ENCODE measurements at regions not wholly inside any gene's neighbourhood (a gene's known extent, or its start where the extent isn't known, plus 50 kb on each side); places are given as distances from the start of the nearest gene placed in this dataset.
"Not testable (repeated sequence)": the region's sequence is repeated elsewhere in the genome, so short reads cannot be mapped to it uniquely, and the experiment has no call there.

- not testable (repeated sequence) for H3K9me3 ChIP-seq (ENCODE audit: control insufficient read depth, low read length); DNase-seq; H3K4me3 ChIP-seq (ENCODE audit: insufficient read depth, low read depth, low read length, poor library complexity, severe bottlenecking); H3K27ac ChIP-seq (ENCODE audit: insufficient read depth, low read length, poor library complexity, severe bottlenecking); H3K27me3 ChIP-seq (replicated peaks; ENCODE audit: control insufficient read depth, insufficient read depth, low read length, poor library complexity, severe bottlenecking); H3K4me1 ChIP-seq (ENCODE audit: control insufficient read depth, insufficient read depth, low read length, poor library complexity, severe bottlenecking); H3K36me3 ChIP-seq (ENCODE audit: control insufficient read depth, insufficient read depth, low read length)
Measured at GRCh38 chr13:21314976-21315375, 138.5 kb downstream of the MRPL57 start.

- H3K27ac ChIP-seq (ENCODE audit: insufficient read depth, low read length, poor library complexity, severe bottlenecking), result no peak overlapping the region
- DNase-seq, result no peak
- H3K36me3 ChIP-seq (ENCODE audit: control insufficient read depth, insufficient read depth, low read length), result no peaks in the 10 kb centered on the region
- no peaks in the 10 kb centered on the region for H3K4me1 ChIP-seq (ENCODE audit: control insufficient read depth, insufficient read depth, low read length, poor library complexity, severe bottlenecking)
- no peak overlapping the region for H3K4me3 ChIP-seq (ENCODE audit: insufficient read depth, low read depth, low read length, poor library complexity, severe bottlenecking)
- H3K9me3 ChIP-seq (ENCODE audit: control insufficient read depth, low read length), result no peaks in the 10 kb centered on the region
- H3K27me3 ChIP-seq (replicated peaks; ENCODE audit: control insufficient read depth, insufficient read depth, low read length, poor library complexity, severe bottlenecking), result no peaks in the 10 kb centered on the region
Measured at GRCh38 chr13:21316376-21316775, 139.9 kb downstream of the MRPL57 start.

GRCh38 chr13:21318891-21319532 is 140.1 kb downstream of the ZDHHC20 start:
- Histone ChIP-seq H3K9me3 (ENCODE audit: control insufficient read depth, low read length) (no peaks in the 10 kb centered on the region), H3K36me3 (ENCODE audit: control insufficient read depth, insufficient read depth, low read length) (no peaks in the 10 kb centered on the region), H3K4me1 (ENCODE audit: control insufficient read depth, insufficient read depth, low read length, poor library complexity, severe bottlenecking) (no peaks in the 10 kb centered on the region), H3K4me3 (ENCODE audit: insufficient read depth, low read depth, low read length, poor library complexity, severe bottlenecking) (no peak overlapping the region), H3K27me3 (replicated peaks; ENCODE audit: control insufficient read depth, insufficient read depth, low read length, poor library complexity, severe bottlenecking) (no peaks in the 10 kb centered on the region), H3K27ac (ENCODE audit: insufficient read depth, low read length, poor library complexity, severe bottlenecking) (no peak overlapping the region)
- no peak for DNase-seq

- no peaks in the 10 kb centered on the region for H3K27me3 ChIP-seq (replicated peaks; ENCODE audit: control insufficient read depth, insufficient read depth, low read length, poor library complexity, severe bottlenecking)
- no peaks in the 10 kb centered on the region for H3K4me1 ChIP-seq (ENCODE audit: control insufficient read depth, insufficient read depth, low read length, poor library complexity, severe bottlenecking)
- no peak overlapping the region for H3K27ac ChIP-seq (ENCODE audit: insufficient read depth, low read length, poor library complexity, severe bottlenecking)
- H3K9me3 ChIP-seq (ENCODE audit: control insufficient read depth, low read length), result no peaks in the 10 kb centered on the region
- no peaks in the 10 kb centered on the region for H3K36me3 ChIP-seq (ENCODE audit: control insufficient read depth, insufficient read depth, low read length)
- H3K4me3 ChIP-seq (ENCODE audit: insufficient read depth, low read depth, low read length, poor library complexity, severe bottlenecking), result no peak overlapping the region
- no peak for DNase-seq
Measured at GRCh38 chr13:21319869-21320641, 139.0 kb downstream of the ZDHHC20 start.

- DNase-seq, result no peak
- Histone ChIP-seq H3K4me1 (ENCODE audit: control insufficient read depth, insufficient read depth, low read length, poor library complexity, severe bottlenecking) (no peaks in the 10 kb centered on the region), H3K27ac (ENCODE audit: insufficient read depth, low read length, poor library complexity, severe bottlenecking) (no peak overlapping the region), H3K4me3 (ENCODE audit: insufficient read depth, low read depth, low read length, poor library complexity, severe bottlenecking) (no peak overlapping the region), H3K27me3 (replicated peaks; ENCODE audit: control insufficient read depth, insufficient read depth, low read length, poor library complexity, severe bottlenecking) (no peaks in the 10 kb centered on the region), H3K9me3 (ENCODE audit: control insufficient read depth, low read length) (no peaks in the 10 kb centered on the region), H3K36me3 (ENCODE audit: control insufficient read depth, insufficient read depth, low read length) (no peaks in the 10 kb centered on the region)
Measured at GRCh38 chr13:21320642-21321034, 138.5 kb downstream of the ZDHHC20 start.

GRCh38 chr13:21321269-21321668 is 137.8 kb downstream of the ZDHHC20 start:
- H3K36me3 ChIP-seq (ENCODE audit: control insufficient read depth, insufficient read depth, low read length), result no peaks in the 10 kb centered on the region
- no peak for DNase-seq
- no peak overlapping the region for H3K27ac ChIP-seq (ENCODE audit: insufficient read depth, low read length, poor library complexity, severe bottlenecking)
- H3K9me3 ChIP-seq (ENCODE audit: control insufficient read depth, low read length), result no peaks in the 10 kb centered on the region
- no peak overlapping the region for H3K4me3 ChIP-seq (ENCODE audit: insufficient read depth, low read depth, low read length, poor library complexity, severe bottlenecking)
- H3K27me3 ChIP-seq (replicated peaks; ENCODE audit: control insufficient read depth, insufficient read depth, low read length, poor library complexity, severe bottlenecking), result no peaks in the 10 kb centered on the region
- no peaks in the 10 kb centered on the region for H3K4me1 ChIP-seq (ENCODE audit: control insufficient read depth, insufficient read depth, low read length, poor library complexity, severe bottlenecking)

- Histone ChIP-seq H3K9me3 (ENCODE audit: control insufficient read depth, low read length) (no peaks in the 10 kb centered on the region), H3K36me3 (ENCODE audit: control insufficient read depth, insufficient read depth, low read length) (no peaks in the 10 kb centered on the region), H3K27ac (ENCODE audit: insufficient read depth, low read length, poor library complexity, severe bottlenecking) (no peak overlapping the region), H3K4me3 (ENCODE audit: insufficient read depth, low read depth, low read length, poor library complexity, severe bottlenecking) (no peak overlapping the region), H3K27me3 (replicated peaks; ENCODE audit: control insufficient read depth, insufficient read depth, low read length, poor library complexity, severe bottlenecking) (no peaks in the 10 kb centered on the region), H3K4me1 (ENCODE audit: control insufficient read depth, insufficient read depth, low read length, poor library complexity, severe bottlenecking) (no peaks in the 10 kb centered on the region)
- DNase-seq, result no peak
Measured at GRCh38 chr13:21322327-21322965, 136.7 kb downstream of the ZDHHC20 start.

All from effector memory CD4-positive, alpha-beta T cell (primary cell).